Panc1 (cell line): ENCODE measurements at regions not wholly inside any gene's neighbourhood (a gene's known extent, or its start where the extent isn't known, plus 50 kb on each side); places are given as distances from the start of the nearest gene placed in this dataset.

Source experiments
- POLR2AphosphoS5 ChIP-seq: IDR thresholded peaks from 2 replicates; pipeline ENCODE4 v1.6.1; 2012; ENCODE audit warnings: mild to moderate bottlenecking, low read depth, low read length, moderate library complexity
- SIN3A ChIP-seq: IDR thresholded peaks from 2 replicates; pipeline ENCODE4 v1.6.1; 2012; ENCODE audit warnings: low read depth, mild to moderate bottlenecking, low read length, moderate library complexity, borderline replicate concordance; ENCODE audit not compliant: insufficient read depth
- TF ChIP-seq, protein P1 (sequence below): fragments of 450-650 bp; IDR thresholded peaks from 2 replicates; pipeline ENCODE4 v1.5.1; 2017; ENCODE audit warnings: mild to moderate bottlenecking

GRCh38 chr21:16838331-16838730, 674.5 kb upstream of the CXADR start:
- TF ChIP-seq, protein P1, sequence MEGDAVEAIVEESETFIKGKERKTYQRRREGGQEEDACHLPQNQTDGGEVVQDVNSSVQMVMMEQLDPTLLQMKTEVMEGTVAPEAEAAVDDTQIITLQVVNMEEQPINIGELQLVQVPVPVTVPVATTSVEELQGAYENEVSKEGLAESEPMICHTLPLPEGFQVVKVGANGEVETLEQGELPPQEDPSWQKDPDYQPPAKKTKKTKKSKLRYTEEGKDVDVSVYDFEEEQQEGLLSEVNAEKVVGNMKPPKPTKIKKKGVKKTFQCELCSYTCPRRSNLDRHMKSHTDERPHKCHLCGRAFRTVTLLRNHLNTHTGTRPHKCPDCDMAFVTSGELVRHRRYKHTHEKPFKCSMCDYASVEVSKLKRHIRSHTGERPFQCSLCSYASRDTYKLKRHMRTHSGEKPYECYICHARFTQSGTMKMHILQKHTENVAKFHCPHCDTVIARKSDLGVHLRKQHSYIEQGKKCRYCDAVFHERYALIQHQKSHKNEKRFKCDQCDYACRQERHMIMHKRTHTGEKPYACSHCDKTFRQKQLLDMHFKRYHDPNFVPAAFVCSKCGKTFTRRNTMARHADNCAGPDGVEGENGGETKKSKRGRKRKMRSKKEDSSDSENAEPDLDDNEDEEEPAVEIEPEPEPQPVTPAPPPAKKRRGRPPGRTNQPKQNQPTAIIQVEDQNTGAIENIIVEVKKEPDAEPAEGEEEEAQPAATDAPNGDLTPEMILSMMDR: no peak
- TF ChIP-seq SIN3A (no peak), POLR2AphosphoS5 (no peak)
